ENCODE measurements at regions not wholly inside any gene's neighbourhood (a gene's known extent, or its start where the extent isn't known, plus 50 kb on each side); places are given as distances from the start of the nearest gene placed in this dataset.

DNA sequence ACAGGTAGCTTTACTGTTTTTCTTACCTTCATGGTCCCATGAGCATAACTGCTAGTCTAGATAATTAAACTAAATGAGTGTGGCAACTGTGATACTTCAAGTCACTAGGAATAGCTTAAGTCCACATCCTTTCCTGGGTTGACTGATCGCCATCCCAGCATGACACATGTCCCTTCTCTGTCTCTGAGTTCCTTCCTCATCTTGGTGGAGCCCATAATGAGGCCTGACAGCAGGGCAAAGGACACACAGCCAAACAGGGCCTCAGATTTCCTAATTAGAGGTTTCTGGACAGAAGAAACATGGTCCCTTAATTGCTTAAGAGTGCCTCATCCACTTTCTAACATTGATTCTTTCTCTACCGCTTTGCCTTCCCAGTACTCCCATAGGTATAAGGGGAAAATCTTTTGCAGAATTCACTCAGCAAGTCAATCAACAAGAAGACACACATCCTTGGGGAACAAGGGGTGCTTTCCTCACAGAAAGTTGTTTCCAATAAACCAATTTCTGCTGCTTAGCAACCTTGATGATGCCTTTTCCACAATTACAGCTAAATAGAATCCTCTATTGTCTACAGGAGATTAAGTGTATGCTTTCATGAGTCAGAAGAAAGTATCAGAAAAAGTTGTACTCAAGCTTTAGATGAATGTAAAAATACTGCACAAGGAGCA lies 208.3 kb upstream of the SERP2 start:
- no peak for TF ChIP-seq CTCF (IDR thresholded peaks at IDR 0.05)
- no peak for TF ChIP-seq POLR2A (IDR thresholded peaks at IDR 0.05)
- TF ChIP-seq POLR2AphosphoS5 (IDR thresholded peaks at IDR 0.05): no peak
